Adrenal gland (tissue), 5 donors: ENCODE measurements at regions not wholly inside any gene's neighbourhood (a gene's known extent, or its start where the extent isn't known, plus 50 kb on each side); places are given as distances from the start of the nearest gene placed in this dataset.

Source experiments
- POLR2A ChIP-seq, 2 donors: fragments of 450-650 bp; IDR thresholded peaks; one replicate each; pipeline ENCODE4 v1.6.1; 2017; ENCODE audit warnings: antibody characterized with exemption in 2 of 2, mild to moderate bottlenecking in 2 of 2, moderate library complexity in 1 of 2
- TF ChIP-seq, protein P1 (sequence below), 6 experiments: fragments of 450-650 bp in 4 of 6; fragments of 200-600 bp in 2 of 6; sonication (generic) in 1 of 6; IDR thresholded peaks; 1 replicate in 5 of 6; 2 replicates in 1 of 6; pipeline versions ENCODE4 v1.5.1 to v1.8.0; 2016 to 2021; ENCODE audit warnings: antibody characterized with exemption in 6 of 6, mild to moderate bottlenecking in 2 of 6, moderate library complexity in 1 of 6
- donor health status: DM: no; HTN: no; CAD: no.

DNA sequence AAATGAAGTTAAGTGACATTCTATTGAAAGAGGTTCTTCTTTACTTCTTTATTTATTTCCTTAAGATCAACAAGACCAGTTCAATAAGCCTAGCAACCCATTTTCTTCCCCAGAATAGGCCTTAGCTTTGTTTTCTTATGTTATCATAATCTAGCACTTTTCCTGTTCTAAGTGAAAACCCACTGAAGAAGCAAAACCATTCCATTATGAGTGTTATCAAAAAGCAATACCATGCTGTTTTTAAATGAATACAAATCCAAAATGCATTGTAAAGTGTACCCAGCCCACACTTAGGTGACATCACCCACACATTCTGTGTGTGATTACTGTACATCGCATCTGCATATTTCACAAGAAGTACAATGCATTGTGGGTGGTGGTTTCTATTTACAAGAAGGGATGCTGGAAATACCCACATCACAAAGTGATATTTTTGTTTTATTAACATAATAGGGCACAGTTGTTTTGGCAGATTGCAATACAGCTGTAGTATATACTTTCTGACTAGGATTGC, 679.5 kb downstream of the KCNJ3 start:
- TF ChIP-seq, protein P1, sequence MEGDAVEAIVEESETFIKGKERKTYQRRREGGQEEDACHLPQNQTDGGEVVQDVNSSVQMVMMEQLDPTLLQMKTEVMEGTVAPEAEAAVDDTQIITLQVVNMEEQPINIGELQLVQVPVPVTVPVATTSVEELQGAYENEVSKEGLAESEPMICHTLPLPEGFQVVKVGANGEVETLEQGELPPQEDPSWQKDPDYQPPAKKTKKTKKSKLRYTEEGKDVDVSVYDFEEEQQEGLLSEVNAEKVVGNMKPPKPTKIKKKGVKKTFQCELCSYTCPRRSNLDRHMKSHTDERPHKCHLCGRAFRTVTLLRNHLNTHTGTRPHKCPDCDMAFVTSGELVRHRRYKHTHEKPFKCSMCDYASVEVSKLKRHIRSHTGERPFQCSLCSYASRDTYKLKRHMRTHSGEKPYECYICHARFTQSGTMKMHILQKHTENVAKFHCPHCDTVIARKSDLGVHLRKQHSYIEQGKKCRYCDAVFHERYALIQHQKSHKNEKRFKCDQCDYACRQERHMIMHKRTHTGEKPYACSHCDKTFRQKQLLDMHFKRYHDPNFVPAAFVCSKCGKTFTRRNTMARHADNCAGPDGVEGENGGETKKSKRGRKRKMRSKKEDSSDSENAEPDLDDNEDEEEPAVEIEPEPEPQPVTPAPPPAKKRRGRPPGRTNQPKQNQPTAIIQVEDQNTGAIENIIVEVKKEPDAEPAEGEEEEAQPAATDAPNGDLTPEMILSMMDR (IDR thresholded peaks at IDR 0.05) = no peak
- no peak for TF ChIP-seq POLR2A (IDR thresholded peaks at IDR 0.05)
